Esophagus squamous epithelium (tissue), 4 donors: ENCODE measurements at regions not wholly inside any gene's neighbourhood (a gene's known extent, or its start where the extent isn't known, plus 50 kb on each side); places are given as distances from the start of the nearest gene placed in this dataset.

Source experiments
- POLR2A ChIP-seq, 4 donors: fragments of 450-650 bp; IDR thresholded peaks; one replicate each; pipeline ENCODE4 v1.6.1; 2017; ENCODE audit warnings: antibody characterized with exemption in 4 of 4, mild to moderate bottlenecking in 4 of 4, moderate library complexity in 3 of 4
- TF ChIP-seq, protein P1 (sequence below), 6 experiments: fragments of 450-650 bp in 4 of 6; fragments of 200-600 bp in 2 of 6; sonication (generic) in 2 of 6; IDR thresholded peaks; one replicate each; pipeline ENCODE4 v1.5.1; 2016 to 2019; ENCODE audit warnings: antibody characterized with exemption in 6 of 6, mild to moderate bottlenecking in 4 of 6, moderate library complexity in 4 of 6

- TF ChIP-seq, protein P1, sequence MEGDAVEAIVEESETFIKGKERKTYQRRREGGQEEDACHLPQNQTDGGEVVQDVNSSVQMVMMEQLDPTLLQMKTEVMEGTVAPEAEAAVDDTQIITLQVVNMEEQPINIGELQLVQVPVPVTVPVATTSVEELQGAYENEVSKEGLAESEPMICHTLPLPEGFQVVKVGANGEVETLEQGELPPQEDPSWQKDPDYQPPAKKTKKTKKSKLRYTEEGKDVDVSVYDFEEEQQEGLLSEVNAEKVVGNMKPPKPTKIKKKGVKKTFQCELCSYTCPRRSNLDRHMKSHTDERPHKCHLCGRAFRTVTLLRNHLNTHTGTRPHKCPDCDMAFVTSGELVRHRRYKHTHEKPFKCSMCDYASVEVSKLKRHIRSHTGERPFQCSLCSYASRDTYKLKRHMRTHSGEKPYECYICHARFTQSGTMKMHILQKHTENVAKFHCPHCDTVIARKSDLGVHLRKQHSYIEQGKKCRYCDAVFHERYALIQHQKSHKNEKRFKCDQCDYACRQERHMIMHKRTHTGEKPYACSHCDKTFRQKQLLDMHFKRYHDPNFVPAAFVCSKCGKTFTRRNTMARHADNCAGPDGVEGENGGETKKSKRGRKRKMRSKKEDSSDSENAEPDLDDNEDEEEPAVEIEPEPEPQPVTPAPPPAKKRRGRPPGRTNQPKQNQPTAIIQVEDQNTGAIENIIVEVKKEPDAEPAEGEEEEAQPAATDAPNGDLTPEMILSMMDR (IDR thresholded peaks at IDR 0.05), result peak in 1 of 6 experiments; percentile 27
- TF ChIP-seq POLR2A (IDR thresholded peaks at IDR 0.05), result no peak
Measured at GRCh38 chr9:20191228-20191840, 402.5 kb upstream of the SLC24A2 start.
